ENCODE measurements at regions not wholly inside any gene's neighbourhood (a gene's known extent, or its start where the extent isn't known, plus 50 kb on each side); places are given as distances from the start of the nearest gene placed in this dataset.

GRCh38 chr2:8576525-8577167 is 105.2 kb upstream of the ID2 start:
- Histone ChIP-seq H3K4me3 (ENCODE audit: low read depth, low read length) (no peak overlapping the region), H3K36me3 (ENCODE audit: control insufficient read depth, insufficient read depth, low read length) (no peaks in the 10 kb centered on the region), H3K27me3 (ENCODE audit: control insufficient read depth, insufficient read depth, low read length) (no peaks in the 10 kb centered on the region), H3K4me2 (ENCODE audit: low read length) (no peak overlapping the region), H3K9me3 (ENCODE audit: control insufficient read depth, low read length) (no peaks in the 10 kb centered on the region), H3K27ac (no peak overlapping the region), H3K9ac (no peak overlapping the region), H3K79me2 (peaks cover 46% of the 10 kb centered on the region), H3K4me1 (peaks cover 18% of the 10 kb centered on the region), H2AFZ (no peak overlapping the region)
- no peak for TF ChIP-seq CTCF (IDR thresholded peaks at IDR 0.05)

GRCh38 chr2:8577573-8577972 is 104.3 kb upstream of the ID2 start:
- TF ChIP-seq CTCF (IDR thresholded peaks at IDR 0.05) = no peak
- H3K27ac ChIP-seq = no peak overlapping the region
- H3K79me2 ChIP-seq = peaks cover 48% of the 10 kb centered on the region
- H3K9ac ChIP-seq = no peak overlapping the region
- H3K4me3 ChIP-seq (ENCODE audit: low read depth, low read length) = no peak overlapping the region
- H2AFZ ChIP-seq = no peak overlapping the region
- H3K36me3 ChIP-seq (ENCODE audit: control insufficient read depth, insufficient read depth, low read length) = no peaks in the 10 kb centered on the region
- no peaks in the 10 kb centered on the region for H3K9me3 ChIP-seq (ENCODE audit: control insufficient read depth, low read length)
- no peaks in the 10 kb centered on the region for H3K27me3 ChIP-seq (ENCODE audit: control insufficient read depth, insufficient read depth, low read length)
- peaks cover 28% of the 10 kb centered on the region for H3K4me1 ChIP-seq
- no peak overlapping the region for H3K4me2 ChIP-seq (ENCODE audit: low read length)

- Histone ChIP-seq H3K4me1 (peaks cover 32% of the 10 kb centered on the region), H3K9ac (no peak overlapping the region), H3K4me3 (ENCODE audit: low read depth, low read length) (no peak overlapping the region), H3K27me3 (ENCODE audit: control insufficient read depth, insufficient read depth, low read length) (no peaks in the 10 kb centered on the region), H3K36me3 (ENCODE audit: control insufficient read depth, insufficient read depth, low read length) (no peaks in the 10 kb centered on the region), H2AFZ (no peak overlapping the region), H3K4me2 (ENCODE audit: low read length) (no peak overlapping the region), H3K27ac (no peak overlapping the region), H3K79me2 (peaks cover 46% of the 10 kb centered on the region), H3K9me3 (ENCODE audit: control insufficient read depth, low read length) (no peaks in the 10 kb centered on the region)
- TF ChIP-seq CTCF (IDR thresholded peaks at IDR 0.05) = no peak
Observed at GRCh38 chr2:8578335-8579244, 103.3 kb upstream of the ID2 start.

GRCh38 chr2:8579485-8580085 is 102.3 kb upstream of the ID2 start:
- Histone ChIP-seq H3K36me3 (ENCODE audit: control insufficient read depth, insufficient read depth, low read length) (no peaks in the 10 kb centered on the region), H3K9me3 (ENCODE audit: control insufficient read depth, low read length) (no peaks in the 10 kb centered on the region), H3K79me2 (peaks cover 44% of the 10 kb centered on the region), H3K27ac (peak overlapping the region; percentile 93), H3K4me3 (ENCODE audit: low read depth, low read length) (no peak overlapping the region), H3K9ac (no peak overlapping the region), H3K4me2 (ENCODE audit: low read length) (no peak overlapping the region), H3K4me1 (peaks cover 38% of the 10 kb centered on the region), H3K27me3 (ENCODE audit: control insufficient read depth, insufficient read depth, low read length) (no peaks in the 10 kb centered on the region), H2AFZ (no peak overlapping the region)
- no peak for TF ChIP-seq CTCF (IDR thresholded peaks at IDR 0.05)

Data from parathyroid adenoma (tissue), 2 donors.